Left ventricle myocardium inferior (tissue), 1 donor: ENCODE measurements at regions not wholly inside any gene's neighbourhood (a gene's known extent, or its start where the extent isn't known, plus 50 kb on each side); places are given as distances from the start of the nearest gene placed in this dataset.

ENCODE experiments used
- DNase-seq: peaks from one replicate; pipeline ENCODE4 v3.0.0-alpha.2; 2020
- H3K27ac ChIP-seq: fragments of 200-600 bp; replicated peaks from 2 replicates; pipeline ENCODE4 v1.8.0; 2021
- H3K27me3 ChIP-seq: fragments of 200-600 bp; 2 replicates; pipeline ENCODE4 v1.8.0; 2021; ENCODE audit warnings: low read depth
- H3K36me3 ChIP-seq: fragments of 200-600 bp; 2 replicates; pipeline ENCODE4 v1.8.0; 2021
- H3K4me1 ChIP-seq: fragments of 200-600 bp; 2 replicates; pipeline ENCODE4 v1.8.0; 2021
- H3K4me3 ChIP-seq: fragments of 200-600 bp; 2 replicates; pipeline ENCODE4 v1.8.0; 2021; ENCODE audit warnings: mild to moderate bottlenecking, moderate library complexity
- H3K9me3 ChIP-seq: fragments of 200-600 bp; replicated peaks from 2 replicates; pipeline ENCODE4 v1.8.0; 2021
- intact Hi-C: fragments of 100-400 bp; cut with micrococcal nuclease; formaldehyde crosslinking; loops from one replicate; pipeline ENCODE4 v1.11.0; 2022
- TF ChIP-seq, protein P1 (sequence below): fragments of 200-600 bp; IDR thresholded peaks from 2 replicates; pipeline ENCODE4 v1.8.0; 2021; ENCODE audit warnings: antibody characterized with exemption, mild to moderate bottlenecking, borderline replicate concordance
- donor health status: DM: no; HTN: yes; CAD: no; lungs with severe emphysema.

DNA sequence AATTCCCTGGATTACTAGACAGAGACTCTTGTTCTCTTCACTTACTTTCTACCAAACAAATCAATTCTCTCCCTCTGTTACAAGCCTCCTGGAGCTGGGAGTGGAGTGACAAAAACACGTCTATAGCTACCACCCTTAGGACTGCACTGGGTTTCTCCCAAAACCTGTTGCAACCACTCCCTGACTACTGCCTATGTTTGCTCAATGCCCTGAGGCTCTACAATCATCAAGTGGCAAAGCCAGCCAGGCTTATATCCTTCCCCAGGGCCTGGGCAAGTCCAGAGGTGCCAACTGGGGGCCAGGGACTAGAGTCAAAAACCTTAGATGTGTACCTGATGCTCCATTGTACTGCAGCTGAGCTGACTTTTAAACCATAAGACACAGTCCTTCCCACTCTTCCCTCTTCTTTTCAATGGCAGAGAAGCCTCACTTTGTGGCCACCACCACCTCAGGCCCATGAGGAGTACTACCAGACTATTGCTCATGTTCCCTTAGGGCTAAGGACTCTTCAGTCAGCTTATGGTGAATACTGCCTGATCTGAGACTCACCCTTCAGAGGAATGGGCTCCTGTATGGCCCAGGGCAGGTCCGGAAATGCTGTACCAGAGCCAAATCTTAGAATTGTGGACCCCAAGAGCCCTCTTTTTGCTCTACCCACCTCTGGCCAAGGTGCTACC lies 125.4 kb upstream of the PLCL2 start:
- Histone ChIP-seq H3K27me3 (no peaks in the 10 kb centered on the region), H3K36me3 (no peaks in the 10 kb centered on the region), H3K9me3 (no peaks in the 10 kb centered on the region), H3K4me3 (no peak overlapping the region), H3K27ac (no peak overlapping the region), H3K4me1 (peaks cover under 1% of the 10 kb centered on the region)
- TF ChIP-seq, protein P1, sequence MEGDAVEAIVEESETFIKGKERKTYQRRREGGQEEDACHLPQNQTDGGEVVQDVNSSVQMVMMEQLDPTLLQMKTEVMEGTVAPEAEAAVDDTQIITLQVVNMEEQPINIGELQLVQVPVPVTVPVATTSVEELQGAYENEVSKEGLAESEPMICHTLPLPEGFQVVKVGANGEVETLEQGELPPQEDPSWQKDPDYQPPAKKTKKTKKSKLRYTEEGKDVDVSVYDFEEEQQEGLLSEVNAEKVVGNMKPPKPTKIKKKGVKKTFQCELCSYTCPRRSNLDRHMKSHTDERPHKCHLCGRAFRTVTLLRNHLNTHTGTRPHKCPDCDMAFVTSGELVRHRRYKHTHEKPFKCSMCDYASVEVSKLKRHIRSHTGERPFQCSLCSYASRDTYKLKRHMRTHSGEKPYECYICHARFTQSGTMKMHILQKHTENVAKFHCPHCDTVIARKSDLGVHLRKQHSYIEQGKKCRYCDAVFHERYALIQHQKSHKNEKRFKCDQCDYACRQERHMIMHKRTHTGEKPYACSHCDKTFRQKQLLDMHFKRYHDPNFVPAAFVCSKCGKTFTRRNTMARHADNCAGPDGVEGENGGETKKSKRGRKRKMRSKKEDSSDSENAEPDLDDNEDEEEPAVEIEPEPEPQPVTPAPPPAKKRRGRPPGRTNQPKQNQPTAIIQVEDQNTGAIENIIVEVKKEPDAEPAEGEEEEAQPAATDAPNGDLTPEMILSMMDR: no peak
- intact Hi-C loops: no loop called here
- DNase-seq: no peak

GRCh38 chr3:16761571-16761970 lies 123.2 kb upstream of the PLCL2 start:
- H3K27ac ChIP-seq: no peak overlapping the region
- TF ChIP-seq, protein P1: no peak
- intact Hi-C loops: no loop called here
- DNase-seq: no peak
- H3K27me3 ChIP-seq: no peaks in the 10 kb centered on the region
- no peaks in the 10 kb centered on the region for H3K9me3 ChIP-seq
- no peak overlapping the region for H3K4me3 ChIP-seq
- H3K4me1 ChIP-seq: peaks cover 5% of the 10 kb centered on the region
- no peaks in the 10 kb centered on the region for H3K36me3 ChIP-seq

DNA sequence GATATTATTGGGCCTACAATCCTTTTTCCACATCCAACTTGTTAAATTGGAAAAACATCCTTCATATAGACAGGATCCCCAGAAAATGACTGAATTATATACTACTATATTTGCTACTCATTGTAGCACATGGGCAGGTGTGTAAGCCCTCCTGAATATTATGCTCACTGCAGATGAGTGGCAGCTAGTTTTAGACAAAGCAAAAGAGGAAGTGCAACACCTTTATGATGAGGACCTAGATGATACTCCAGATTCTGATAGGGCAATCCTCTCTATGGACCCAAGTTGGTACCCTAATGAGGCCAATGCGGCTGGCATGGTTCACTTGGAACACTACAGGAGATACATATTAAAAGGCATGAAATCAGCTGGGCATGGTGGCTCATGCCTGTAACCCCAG lies 119.1 kb upstream of the PLCL2 start:
- Histone ChIP-seq H3K27me3 (no peaks in the 10 kb centered on the region), H3K36me3 (no peaks in the 10 kb centered on the region), H3K4me1 (peaks cover 31% of the 10 kb centered on the region), H3K4me3 (no peak overlapping the region), H3K27ac (no peak overlapping the region), H3K9me3 (no peaks in the 10 kb centered on the region)
- DNase-seq: no peak
- intact Hi-C loops: no loop called here
- TF ChIP-seq, protein P1: no peak

- intact Hi-C loops: no loop called here
- H3K27ac ChIP-seq: no peak overlapping the region
These were observed 117.7 kb upstream of the PLCL2 start for GRCh38 chr3:16767006-16767405.

GRCh38 chr3:16768014-16768413 lies 116.7 kb upstream of the PLCL2 start:
- TF ChIP-seq, protein P1: no peak
- H3K27me3 ChIP-seq: no peaks in the 10 kb centered on the region
- H3K4me3 ChIP-seq: no peak overlapping the region
- no peaks in the 10 kb centered on the region for H3K9me3 ChIP-seq
- no peak for DNase-seq
- peaks cover 40% of the 10 kb centered on the region for H3K4me1 ChIP-seq
- peak overlapping the region; percentile 77 for H3K27ac ChIP-seq
- intact Hi-C loops: no loop called here
- no peaks in the 10 kb centered on the region for H3K36me3 ChIP-seq

More at GRCh38 chr3:16767006-16767405, 117.7 kb upstream of the PLCL2 start:
- Histone ChIP-seq H3K36me3 (no peaks in the 10 kb centered on the region), H3K27me3 (no peaks in the 10 kb centered on the region), H3K4me1 (peaks cover 40% of the 10 kb centered on the region), H3K9me3 (no peaks in the 10 kb centered on the region), H3K4me3 (no peak overlapping the region)
- no peak for DNase-seq
- TF ChIP-seq, protein P1: peak; percentile 22
